ENCODE measurements at regions not wholly inside any gene's neighbourhood (a gene's known extent, or its start where the extent isn't known, plus 50 kb on each side); places are given as distances from the start of the nearest gene placed in this dataset.

GRCh38 chr13:34672631-34673030 is 269.4 kb upstream of the NBEA start:
- CTCF ChIA-PET: no interaction called here
- WGBS, 2 experiments (ENCODE audit: extremely low coverage in 2 of 2, insufficient read length in 1 of 2): 20% methylated on average over 1 of the region's 3 CpGs; no CpG with 5 or more reads in 1 of the 2 experiments
- no peak overlapping the region for H3K4me3 ChIP-seq (ENCODE audit: insufficient read depth, low read depth, low read length)

More at GRCh38 chr13:34672631-34673030, 269.4 kb upstream of the NBEA start:
- Histone ChIP-seq H4K8ac (ENCODE audit: low read depth in 2 of 2, low read length in 2 of 2) (no peak overlapping the region), H3K4me1 (ENCODE audit: control insufficient read depth, insufficient read depth, low read length) (no peaks in the 10 kb centered on the region), H4K91ac (ENCODE audit: insufficient read depth, low read depth, low read length) (no peak overlapping the region), H2AK5ac (ENCODE audit: low read depth, low read length) (no peak overlapping the region), H3K79me1 (ENCODE audit: low read depth in 1 of 2, low read length in 2 of 2) (no peaks in the 10 kb centered on the region), H2AFZ (replicated peaks; ENCODE audit: low read length, poor library complexity) (no peak overlapping the region), H2AK9ac (replicated peaks; ENCODE audit: low read depth, low read length, poor library complexity) (no peak overlapping the region), H3K27ac (ENCODE audit: insufficient read depth, low read length) (no peak overlapping the region), H3K23ac (ENCODE audit: low read depth, low read length) (no peak overlapping the region), H4K20me1 (ENCODE audit: insufficient read depth, low read length) (no peaks in the 10 kb centered on the region), H4K5ac (ENCODE audit: low read depth, low read length) (no peak overlapping the region), H3K9ac (ENCODE audit: low read depth, low read length) (no peak overlapping the region), H2BK20ac (ENCODE audit: low read depth, low read length) (no peak overlapping the region), H2BK5ac (ENCODE audit: low read depth, low read length, poor library complexity, severe bottlenecking) (no peak overlapping the region), H3K36me3 (ENCODE audit: control insufficient read depth, insufficient read depth, low read length) (no peaks in the 10 kb centered on the region), H3K56ac (ENCODE audit: extremely low read depth, insufficient read depth, low read length) (no peak overlapping the region), H3K14ac (replicated peaks; ENCODE audit: low read depth, low read length) (no peak overlapping the region), H3K18ac (ENCODE audit: low read depth, low read length) (no peak overlapping the region), H3K27me3 (ENCODE audit: control insufficient read depth, insufficient read depth, low read length) (no peaks in the 10 kb centered on the region), H3K4me2 (ENCODE audit: low read depth, low read length) (no peak overlapping the region), H3K9me3 (ENCODE audit: control insufficient read depth, insufficient read depth, low read length) (no peaks in the 10 kb centered on the region), H3K4ac (ENCODE audit: low read depth, low read length) (no peak overlapping the region), H2BK120ac (ENCODE audit: low read depth, low read length) (no peak overlapping the region), H2BK15ac (ENCODE audit: low read depth, low read length) (no peak overlapping the region), H3K9me1 (ENCODE audit: insufficient read depth, low read length) (no peaks in the 10 kb centered on the region)
- in situ Hi-C loops (cut with MboI; ENCODE audit: low sequenced_read_pairs): no loop called here
- TF ChIP-seq CHD1 (IDR thresholded peaks at IDR 0.05; ENCODE audit: low read depth, low read length): no peak
- no peak for TF ChIP-seq RAD21 (IDR thresholded peaks at IDR 0.05; ENCODE audit: low read length)
- no peak for TF ChIP-seq RFX5 (IDR thresholded peaks at IDR 0.05; ENCODE audit: low read depth, low read length)
- TF ChIP-seq POLR2A (IDR thresholded peaks at IDR 0.05; ENCODE audit: low read depth, low read length): no peak
- TF ChIP-seq CEBPB (IDR thresholded peaks at IDR 0.05; ENCODE audit: low read depth, low read length): no peak
- no peak for TF ChIP-seq NFE2L2 (IDR thresholded peaks at IDR 0.05; ENCODE audit: low read depth, low read length)
- TF ChIP-seq MAZ (IDR thresholded peaks at IDR 0.05; ENCODE audit: borderline replicate concordance, low read depth, low read length): no peak
- no peak for TF ChIP-seq RCOR1 (IDR thresholded peaks at IDR 0.05; ENCODE audit: insufficient replicate concordance, low read length)
- TF ChIP-seq CTCF (conservative IDR thresholded peaks at IDR 0.05; ENCODE audit: low read depth, low read length): no peak
- no peak for TF ChIP-seq BHLHE40 (IDR thresholded peaks at IDR 0.05; ENCODE audit: low read depth, low read length)
- no peak for TF ChIP-seq MAFK (IDR thresholded peaks at IDR 0.05; ENCODE audit: low read depth, low read length)
- TF ChIP-seq ELK1 (IDR thresholded peaks at IDR 0.05; ENCODE audit: borderline replicate concordance, low read depth, low read length): no peak
- no peak for TF ChIP-seq FOS (IDR thresholded peaks at IDR 0.05; ENCODE audit: low read depth, low read length)
- no peak for TF ChIP-seq MXI1 (IDR thresholded peaks at IDR 0.05; ENCODE audit: borderline replicate concordance, low read depth, low read length)
- intact Hi-C loops (cut with micrococcal nuclease): no loop called here
- no TSS peak for BruUV-seq (replicated peaks)
- POLR2A ChIA-PET (ENCODE audit: unreplicated experiment): no interaction called here
- no peak for DNase-seq
- ATAC-seq (ENCODE audit: low read depth): no peak
- dilution Hi-C loops (cut with HindIII; ENCODE audit: low sequenced_read_pairs, unreplicated experiment): no loop called here

Measured in IMR-90 (cell line).